Mesothelial cell of epicardium (in vitro differentiated cells): ENCODE measurements at regions not wholly inside any gene's neighbourhood (a gene's known extent, or its start where the extent isn't known, plus 50 kb on each side); places are given as distances from the start of the nearest gene placed in this dataset.
"Not testable (repeated sequence)": the region's sequence is repeated elsewhere in the genome, so short reads cannot be mapped to it uniquely, and the experiment has no call there.

ENCODE experiments used
- DNase-seq, 2 experiments: peaks; one replicate each; pipeline ENCODE4 v3.0.0; 2021; ENCODE audit warnings: low spot score in 2 of 2; ENCODE audit not compliant: unreplicated experiment in 2 of 2
- H3K27ac Mint-ChIP-seq: 2 replicates; pipeline ENCODE4 v1.8.0; 2021; ENCODE audit warnings: mixed read lengths
- H3K27me3 Mint-ChIP-seq: 2 replicates; pipeline ENCODE4 v1.8.0; 2021; ENCODE audit warnings: low read depth, mixed read lengths
- H3K36me3 Mint-ChIP-seq: 2 replicates; pipeline ENCODE4 v1.8.0; 2021; ENCODE audit warnings: mixed read lengths
- H3K4me1 Mint-ChIP-seq: 2 replicates; pipeline ENCODE4 v1.8.0; 2021; ENCODE audit warnings: mixed read lengths
- H3K4me3 Mint-ChIP-seq: 2 replicates; pipeline ENCODE4 v1.8.0; 2021; ENCODE audit warnings: mild to moderate bottlenecking, moderate library complexity, mixed read lengths
- H3K9me3 Mint-ChIP-seq: 2 replicates; pipeline ENCODE4 v1.8.0; 2021; ENCODE audit warnings: mixed read lengths
- CTCF ChIP-seq: fragments of 200-600 bp; sonication (generic); IDR thresholded peaks from one replicate; pipeline ENCODE4 v1.5.0; 2021; ENCODE audit warnings: antibody characterized with exemption; ENCODE audit not compliant: unreplicated experiment

- Mint-ChIP-seq H3K27ac (no peak overlapping the region), H3K4me3 (no peak overlapping the region), H3K9me3 (peaks cover 2% of the 10 kb centered on the region), H3K36me3 (no peaks in the 10 kb centered on the region), H3K4me1 (no peaks in the 10 kb centered on the region), H3K27me3 (no peaks in the 10 kb centered on the region)
- no peak for TF ChIP-seq CTCF
- no peak for DNase-seq
Measured at GRCh38 chr2:83368461-83368860, 1090.6 kb downstream of the SUCLG1 start.

GRCh38 chr2:83365476-83365875, 1093.6 kb downstream of the SUCLG1 start:
- TF ChIP-seq CTCF = no peak
- H3K27ac Mint-ChIP-seq = no peak overlapping the region
- no peaks in the 10 kb centered on the region for H3K27me3 Mint-ChIP-seq
- H3K4me1 Mint-ChIP-seq = no peaks in the 10 kb centered on the region
- H3K9me3 Mint-ChIP-seq = peaks cover 8% of the 10 kb centered on the region
- no peak for DNase-seq
- no peaks in the 10 kb centered on the region for H3K36me3 Mint-ChIP-seq
- H3K4me3 Mint-ChIP-seq = no peak overlapping the region

- no peak for TF ChIP-seq CTCF
- no peak overlapping the region for H3K27ac Mint-ChIP-seq
- H3K4me1 Mint-ChIP-seq = no peaks in the 10 kb centered on the region
- H3K9me3 Mint-ChIP-seq = peaks cover 8% of the 10 kb centered on the region
- H3K27me3 Mint-ChIP-seq = no peaks in the 10 kb centered on the region
- no peak overlapping the region for H3K4me3 Mint-ChIP-seq
- no peaks in the 10 kb centered on the region for H3K36me3 Mint-ChIP-seq
- no peak for DNase-seq
Measured at GRCh38 chr2:83364264-83364663, 1094.8 kb downstream of the SUCLG1 start.

GRCh38 chr2:83363138-83363537, 1095.9 kb downstream of the SUCLG1 start:
- H3K27ac Mint-ChIP-seq = not testable (repeated sequence)

GRCh38 chr2:83359336-83359735, 1099.7 kb downstream of the SUCLG1 start:
- no peak for DNase-seq
- no peak overlapping the region for H3K27ac Mint-ChIP-seq
- no peak overlapping the region for H3K4me3 Mint-ChIP-seq
- peaks cover 5% of the 10 kb centered on the region for H3K9me3 Mint-ChIP-seq
- TF ChIP-seq CTCF = no peak
- H3K36me3 Mint-ChIP-seq = no peaks in the 10 kb centered on the region
- H3K27me3 Mint-ChIP-seq = no peaks in the 10 kb centered on the region
- H3K4me1 Mint-ChIP-seq = no peaks in the 10 kb centered on the region

More at GRCh38 chr2:83363138-83363537, 1095.9 kb downstream of the SUCLG1 start:
- H3K4me3 Mint-ChIP-seq, DNase-seq, H3K4me1 Mint-ChIP-seq, H3K9me3 Mint-ChIP-seq, H3K36me3 Mint-ChIP-seq, H3K27me3 Mint-ChIP-seq: not testable (repeated sequence)

GRCh38 chr2:83342860-83343329, 1116.2 kb downstream of the SUCLG1 start:
- Mint-ChIP-seq H3K27ac (no peak overlapping the region), H3K27me3 (no peaks in the 10 kb centered on the region), H3K4me3 (no peak overlapping the region), H3K9me3 (peaks cover 17% of the 10 kb centered on the region), H3K36me3 (no peaks in the 10 kb centered on the region), H3K4me1 (no peaks in the 10 kb centered on the region)
- no peak for TF ChIP-seq CTCF
- DNase-seq = no peak
